ENCODE measurements at regions not wholly inside any gene's neighbourhood (a gene's known extent, or its start where the extent isn't known, plus 50 kb on each side); places are given as distances from the start of the nearest gene placed in this dataset.
A peak's percentile ranks its signal among the peaks of the same experiment; 100 is the strongest.

GRCh38 chr1:232474826-232475225 lies 155.1 kb downstream of the SIPA1L2 start:
- H2AK9ac ChIP-seq (replicated peaks; ENCODE audit: low read depth, low read length, poor library complexity): no peak overlapping the region
- peak overlapping the region; percentile 44 for H2BK120ac ChIP-seq (ENCODE audit: low read depth, low read length)
- no peak overlapping the region; the same call in 1 of the 2 replicates for H4K5ac ChIP-seq (ENCODE audit: low read depth, low read length)
- H2BK5ac ChIP-seq (ENCODE audit: low read depth, low read length, poor library complexity, severe bottlenecking): no peak overlapping the region
- H3K4ac ChIP-seq (ENCODE audit: low read depth, low read length): peak overlapping the region; percentile 24; the same call in 1 of the 2 replicates
- no peak overlapping the region for H2AFZ ChIP-seq (replicated peaks; ENCODE audit: low read length, poor library complexity)
- no peak overlapping the region for H3K4me2 ChIP-seq (ENCODE audit: low read depth, low read length)
- ATAC-seq (ENCODE audit: low read depth) (no peak), DNase-seq (peak; percentile 37)
- ChIA-PET POLR2A (ENCODE audit: unreplicated experiment) (no interaction called here), CTCF (interaction anchor here (0.6 to 1.3 kb wide), 2 partner anchors 152 to 466 kb away, joined by 3 to 6 read pairs; no protein-coding TSS in a partner anchor)
- H3K27me3 ChIP-seq (ENCODE audit: control insufficient read depth, insufficient read depth, low read length): no peaks in the 10 kb centered on the region
- H2AK5ac ChIP-seq (ENCODE audit: low read depth, low read length): peak overlapping the region; percentile 11; the same call in 1 of the 2 replicates
- WGBS, 2 experiments (ENCODE audit: extremely low coverage in 2 of 2, insufficient read length in 1 of 2): no CpG with 5 or more reads among the region's 3 CpGs
- 0 out of 2 replicates have a peak overlapping the region, but pooled peaks have one; percentile 19 for H3K14ac ChIP-seq (replicated peaks; ENCODE audit: low read depth, low read length)
- no peak overlapping the region for H3K23ac ChIP-seq (ENCODE audit: low read depth, low read length)
- no peak overlapping the region for H4K8ac ChIP-seq (ENCODE audit: low read depth in 2 of 2, low read length in 2 of 2)
- peaks cover 18% of the 10 kb centered on the region for H3K4me1 ChIP-seq (ENCODE audit: control insufficient read depth, insufficient read depth, low read length)
- intact Hi-C loops (cut with micrococcal nuclease) (loop anchor here (5.0 to 10.0 kb wide), 4 partner anchors 77 to 480 kb away; partner anchors contain the start of gene NTPCR), in situ Hi-C loops (cut with MboI; ENCODE audit: low sequenced_read_pairs) (no loop called here), dilution Hi-C loops (cut with HindIII; ENCODE audit: low sequenced_read_pairs, unreplicated experiment) (no loop called here)
- no peak overlapping the region for H3K9ac ChIP-seq (ENCODE audit: low read depth, low read length)
- TF ChIP-seq CEBPB (IDR thresholded peaks at IDR 0.05; ENCODE audit: low read depth, low read length) (no peak), NFE2L2 (IDR thresholded peaks at IDR 0.05; ENCODE audit: low read depth, low read length) (no peak), BHLHE40 (IDR thresholded peaks at IDR 0.05; ENCODE audit: low read depth, low read length) (no peak), RFX5 (IDR thresholded peaks at IDR 0.05; ENCODE audit: low read depth, low read length) (no peak), MXI1 (IDR thresholded peaks at IDR 0.05; ENCODE audit: borderline replicate concordance, low read depth, low read length) (no peak), ELK1 (IDR thresholded peaks at IDR 0.05; ENCODE audit: borderline replicate concordance, low read depth, low read length) (no peak)
- H3K9me3 ChIP-seq (ENCODE audit: control insufficient read depth, insufficient read depth, low read length): no peaks in the 10 kb centered on the region
- H3K18ac ChIP-seq (ENCODE audit: low read depth, low read length): no peak overlapping the region
- no peak overlapping the region for H2BK20ac ChIP-seq (ENCODE audit: low read depth, low read length)
- H4K20me1 ChIP-seq (ENCODE audit: insufficient read depth, low read length): peaks cover 7% of the 10 kb centered on the region; the same call in 1 of the 2 replicates
- peaks cover 10% of the 10 kb centered on the region for H3K9me1 ChIP-seq (ENCODE audit: insufficient read depth, low read length)
- no peak overlapping the region for H3K27ac ChIP-seq (ENCODE audit: insufficient read depth, low read length)
- no peak overlapping the region for H3K56ac ChIP-seq (ENCODE audit: extremely low read depth, insufficient read depth, low read length)
- no peak overlapping the region for H3K4me3 ChIP-seq (ENCODE audit: insufficient read depth, low read depth, low read length)
- peak overlapping the region; percentile 11; the same call in 1 of the 3 replicates for H2BK15ac ChIP-seq (ENCODE audit: low read depth, low read length)
- H4K91ac ChIP-seq (ENCODE audit: insufficient read depth, low read depth, low read length): no peak overlapping the region
- peaks cover 3% of the 10 kb centered on the region for H3K36me3 ChIP-seq (ENCODE audit: control insufficient read depth, insufficient read depth, low read length)
- H3K79me1 ChIP-seq (ENCODE audit: low read depth in 1 of 2, low read length in 2 of 2): 0 out of 4 replicates have a peak, but pooled peaks cover 0 to 4% of the 10 kb centered on the region in 2 experiments
- no TSS peak for BruUV-seq (replicated peaks)

All from IMR-90 (cell line).